Neural cell (in vitro differentiated cells): ENCODE measurements at regions not wholly inside any gene's neighbourhood (a gene's known extent, or its start where the extent isn't known, plus 50 kb on each side); places are given as distances from the start of the nearest gene placed in this dataset.

Experiments
- CTCF ChIP-seq: fragments of 450-650 bp; IDR thresholded peaks from 2 replicates; pipeline ENCODE4 v1.5.1; 2014; ENCODE audit warnings: antibody characterized with exemption, mild to moderate bottlenecking, moderate library complexity; ENCODE audit not compliant: poor library complexity, severe bottlenecking
- MXI1 ChIP-seq: fragments of 450-650 bp; conservative IDR thresholded peaks from 2 replicates; pipeline ENCODE4 v1.6.1; 2014; ENCODE audit warnings: antibody characterized with exemption, mild to moderate bottlenecking; ENCODE audit not compliant: poor library complexity, severe bottlenecking
- SMC3 ChIP-seq: fragments of 450-650 bp; conservative IDR thresholded peaks from 2 replicates; pipeline ENCODE4 v1.6.1; 2014; ENCODE audit warnings: antibody characterized with exemption, mild to moderate bottlenecking, moderate library complexity; ENCODE audit not compliant: poor library complexity

- TF ChIP-seq MXI1 (no peak), CTCF (no peak), SMC3 (no peak)
These were observed 1266.5 kb downstream of the JRKL start for GRCh38 chr11:97656356-97656755.
